ENCODE measurements at regions not wholly inside any gene's neighbourhood (a gene's known extent, or its start where the extent isn't known, plus 50 kb on each side); places are given as distances from the start of the nearest gene placed in this dataset.

- intact Hi-C loops (cut with DNase I), result no loop called here
- H3K9me3 ChIP-seq, result no peaks in the 10 kb centered on the region
- TF ChIP-seq POLR2A (IDR thresholded peaks at IDR 0.05) (no peak), CTCF (IDR thresholded peaks at IDR 0.05) (no peak)
- H3K4me1 ChIP-seq, result no peaks in the 10 kb centered on the region
- ATAC-seq (no peak), DNase-seq (no peak)
- no peaks in the 10 kb centered on the region for H3K36me3 ChIP-seq
- 76% methylated on average over 1 of the region's 1 CpG for WGBS (ENCODE audit: insufficient coverage, low coverage, low lambda C conversion rate, missing lambda C conversion rate)
- H3K27me3 ChIP-seq, result no peaks in the 10 kb centered on the region
- H3K27ac ChIP-seq, result no peak overlapping the region
- no peak overlapping the region for H3K4me3 ChIP-seq
Measured at GRCh38 chr1:99516141-99516540, 129.8 kb upstream of the PALMD start.

- H3K9me3 ChIP-seq, result peaks cover 0 to 5% (median 0%) of the 10 kb centered on the region in 4 donors
- ATAC-seq (no peak), DNase-seq (no peak)
- H3K4me3 ChIP-seq, result no peak overlapping the region
- H3K4me1 ChIP-seq, result no peaks in the 10 kb centered on the region
- TF ChIP-seq CTCF (IDR thresholded peaks at IDR 0.05) (no peak), POLR2A (IDR thresholded peaks at IDR 0.05) (no peak)
- H3K27me3 ChIP-seq, result no peaks in the 10 kb centered on the region
- intact Hi-C loops (cut with DNase I), result no loop called here
- no peak overlapping the region for H3K27ac ChIP-seq
- no peaks in the 10 kb centered on the region for H3K36me3 ChIP-seq
Measured at GRCh38 chr1:99520121-99520520, 125.8 kb upstream of the PALMD start.

- Histone ChIP-seq H3K36me3 (no peaks in the 10 kb centered on the region), H3K27ac (no peak overlapping the region), H3K4me1 (peaks cover 0 to 4% (median 0%) of the 10 kb centered on the region in 4 donors), H3K27me3 (no peaks in the 10 kb centered on the region), H3K9me3 (peaks cover 0 to 5% (median 0%) of the 10 kb centered on the region in 4 donors), H3K4me3 (no peak overlapping the region)
- DNase-seq, result no peak
- intact Hi-C loops (cut with DNase I), result no loop called here
- ATAC-seq, result peak in 2 of 4 donors; percentile 24 to 42
- 16% methylated on average over 1 of the region's 1 CpG for WGBS (ENCODE audit: insufficient coverage, low coverage, low lambda C conversion rate, missing lambda C conversion rate)
- TF ChIP-seq POLR2A (IDR thresholded peaks at IDR 0.05) (no peak), CTCF (IDR thresholded peaks at IDR 0.05) (no peak)
Measured at GRCh38 chr1:99525331-99525730, 120.6 kb upstream of the PALMD start.

GRCh38 chr1:99527078-99527477, 118.8 kb upstream of the PALMD start:
- intact Hi-C loops (cut with DNase I), result no loop called here
- DNase-seq (no peak), ATAC-seq (peak; percentile 53 to 66 (median 65))
- H3K4me3 ChIP-seq, result no peak overlapping the region
- peaks cover 0 to under 1% (median 0%) of the 10 kb centered on the region in 4 donors for H3K9me3 ChIP-seq
- H3K4me1 ChIP-seq, result peaks cover 0 to 9% (median 2%) of the 10 kb centered on the region in 4 donors
- no peaks in the 10 kb centered on the region for H3K36me3 ChIP-seq
- TF ChIP-seq POLR2A (IDR thresholded peaks at IDR 0.05), result no peak
- TF ChIP-seq CTCF (IDR thresholded peaks at IDR 0.05), result peak; percentile 17 to 46 (median 42)
- no peak overlapping the region for H3K27ac ChIP-seq
- H3K27me3 ChIP-seq, result no peaks in the 10 kb centered on the region
- WGBS (ENCODE audit: insufficient coverage, low coverage, low lambda C conversion rate, missing lambda C conversion rate), result 73% methylated on average over 3 of the region's 3 CpGs

- TF ChIP-seq POLR2A (IDR thresholded peaks at IDR 0.05) (no peak), CTCF (IDR thresholded peaks at IDR 0.05) (no peak)
- 56% methylated on average over 3 of the region's 3 CpGs for WGBS (ENCODE audit: insufficient coverage, low coverage, low lambda C conversion rate, missing lambda C conversion rate)
- no peak overlapping the region for H3K4me3 ChIP-seq
- peaks cover 0 to 11% (median 2%) of the 10 kb centered on the region in 4 donors for H3K4me1 ChIP-seq
- intact Hi-C loops (cut with DNase I), result no loop called here
- DNase-seq (no peak), ATAC-seq (no peak)
- no peaks in the 10 kb centered on the region for H3K9me3 ChIP-seq
- H3K36me3 ChIP-seq, result no peaks in the 10 kb centered on the region
- H3K27me3 ChIP-seq, result no peaks in the 10 kb centered on the region
- no peak overlapping the region for H3K27ac ChIP-seq
Measured at GRCh38 chr1:99527545-99527944, 118.4 kb upstream of the PALMD start.

All from right lobe of liver (tissue), 6 donors.